SU-DHL-6 (cell line): ENCODE measurements at regions not wholly inside any gene's neighbourhood (a gene's known extent, or its start where the extent isn't known, plus 50 kb on each side); places are given as distances from the start of the nearest gene placed in this dataset.

Source experiments
- H2AFZ ChIP-seq: fragments of 200-600 bp; sonication (generic); 2 replicates; pipeline ENCODE4 v1.6.1; 2014; ENCODE audit warnings: low read depth, mild to moderate bottlenecking, moderate library complexity, mixed read lengths, antibody characterized with exemption, low read length; ENCODE audit not compliant: severe bottlenecking
- H3F3A ChIP-seq: fragments of 200-600 bp; shearing (Covaris generic); 2 replicates; pipeline ENCODE4 v1.6.0; 2016; ENCODE audit warnings: antibody characterized with exemption, mild to moderate bottlenecking; ENCODE audit not compliant: insufficient read depth
- H3K27ac ChIP-seq: fragments of 200-600 bp; sonication (generic); 2 replicates; pipeline ENCODE4 v1.5.1; 2016; ENCODE audit warnings: low read depth, mild to moderate bottlenecking, low read length, moderate library complexity, mixed read lengths
- H3K27me3 ChIP-seq: fragments of 200-600 bp; sonication (generic), shearing (Covaris generic); 2 replicates; pipeline ENCODE4 v1.6.0; 2014; ENCODE audit warnings: mild to moderate bottlenecking, low read length
- H3K36me3 ChIP-seq: fragments of 200-600 bp; sonication (generic); 2 replicates; pipeline ENCODE4 v1.6.1; 2014; ENCODE audit warnings: mild to moderate bottlenecking, low read length, mixed read lengths
- H3K4me2 ChIP-seq: fragments of 300-600, 200-600 bp; shearing (Covaris generic), sonication (generic); 2 replicates; pipeline ENCODE4 v1.6.0; 2014; ENCODE audit warnings: low read length, low read depth, mild to moderate bottlenecking; ENCODE audit not compliant: poor library complexity, severe bottlenecking
- H3K4me3 ChIP-seq: fragments of 200-600 bp; sonication (generic); 2 replicates; pipeline ENCODE4 v1.5.1; 2014; ENCODE audit warnings: antibody characterized with exemption, low read length, mild to moderate bottlenecking, mixed read lengths; ENCODE audit not compliant: insufficient read depth, poor library complexity, severe bottlenecking
- H3K79me2 ChIP-seq: fragments of 200-600 bp; sonication (generic); 2 replicates; pipeline ENCODE4 v1.6.1; 2014; ENCODE audit warnings: mild to moderate bottlenecking, low read length, moderate library complexity; ENCODE audit not compliant: insufficient read depth
- H3K9ac ChIP-seq: fragments of 200-600 bp; sonication (generic); 2 replicates; pipeline ENCODE4 v1.7.0; 2014; ENCODE audit warnings: mild to moderate bottlenecking, low read length
- H3K9me2 ChIP-seq: fragments of 200-600 bp; sonication (generic); replicated peaks from 2 replicates; pipeline ENCODE4 v1.6.1; 2014; ENCODE audit warnings: low read length; ENCODE audit not compliant: insufficient read depth
- H3K9me3 ChIP-seq: fragments of 200-600 bp; sonication (generic); 2 replicates; pipeline ENCODE4 v1.6.1; 2014; ENCODE audit warnings: low read length, mixed read lengths; ENCODE audit not compliant: insufficient read depth
- H4K20me1 ChIP-seq: fragments of 200-600 bp; sonication (generic); 2 replicates; pipeline ENCODE4 v1.6.1; 2014; ENCODE audit warnings: low read depth, mild to moderate bottlenecking, antibody characterized with exemption, low read length, moderate library complexity, mixed read lengths
- CTCF ChIP-seq: fragments of 200-600 bp; sonication (generic); IDR thresholded peaks from one replicate; pipeline ENCODE4 v1.5.1; 2017; ENCODE audit warnings: antibody characterized with exemption, mild to moderate bottlenecking, low read length, moderate library complexity; ENCODE audit not compliant: insufficient read depth, poor library complexity, severe bottlenecking
- EZH2phosphoT487 ChIP-seq: fragments of 200-600 bp; sonication (generic), shearing (Covaris generic); conservative IDR thresholded peaks from 2 replicates; pipeline ENCODE4 v1.6.1; 2018; ENCODE audit warnings: mild to moderate bottlenecking, antibody characterized with exemption, low read length, moderate library complexity, mixed read lengths

GRCh38 chr6:145247692-145248419 lies 487.5 kb downstream of the EPM2A start:
- Histone ChIP-seq H3K27ac (no peak overlapping the region), H4K20me1 (no peaks in the 10 kb centered on the region), H3K9ac (no peak overlapping the region), H3K9me2 (no peaks in the 10 kb centered on the region), H3K4me2 (no peak overlapping the region), H3K79me2 (no peaks in the 10 kb centered on the region), H3K27me3 (no peaks in the 10 kb centered on the region), H3K36me3 (no peaks in the 10 kb centered on the region), H3K9me3 (no peaks in the 10 kb centered on the region), H3F3A (no peaks in the 10 kb centered on the region), H2AFZ (no peak overlapping the region), H3K4me3 (no peak overlapping the region)
- TF ChIP-seq EZH2phosphoT487 (no peak), CTCF (no peak)

DNA sequence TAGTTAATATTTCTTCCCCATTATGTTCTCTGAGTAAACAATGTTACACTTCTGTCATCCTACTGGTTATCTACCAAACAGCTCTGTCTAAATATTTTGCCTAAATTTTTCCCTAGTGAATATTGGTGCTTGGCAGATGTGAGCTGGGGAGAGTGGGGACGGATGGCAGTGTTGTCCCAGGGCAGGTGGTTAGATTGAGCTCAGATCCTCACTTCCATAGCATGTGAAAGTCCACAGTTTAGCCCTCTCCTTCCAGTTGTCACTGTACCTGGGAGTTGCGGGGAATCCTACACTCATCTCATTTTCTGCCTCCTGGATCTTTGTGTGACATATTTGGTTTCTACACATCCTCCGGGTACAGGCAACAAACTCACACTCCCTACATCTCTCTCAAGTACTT lies 484.9 kb downstream of the EPM2A start:
- H3K9me3 ChIP-seq: no peaks in the 10 kb centered on the region
- no peak overlapping the region for H2AFZ ChIP-seq
- H3K27ac ChIP-seq: no peak overlapping the region
- H3K9ac ChIP-seq: no peak overlapping the region
- no peaks in the 10 kb centered on the region for H4K20me1 ChIP-seq
- no peaks in the 10 kb centered on the region for H3K27me3 ChIP-seq
- no peaks in the 10 kb centered on the region for H3K36me3 ChIP-seq
- no peaks in the 10 kb centered on the region for H3K9me2 ChIP-seq
- no peaks in the 10 kb centered on the region for H3F3A ChIP-seq
- H3K79me2 ChIP-seq: no peaks in the 10 kb centered on the region
- no peak for TF ChIP-seq EZH2phosphoT487
- TF ChIP-seq CTCF: no peak
- H3K4me2 ChIP-seq: no peak overlapping the region
- no peak overlapping the region for H3K4me3 ChIP-seq

DNA sequence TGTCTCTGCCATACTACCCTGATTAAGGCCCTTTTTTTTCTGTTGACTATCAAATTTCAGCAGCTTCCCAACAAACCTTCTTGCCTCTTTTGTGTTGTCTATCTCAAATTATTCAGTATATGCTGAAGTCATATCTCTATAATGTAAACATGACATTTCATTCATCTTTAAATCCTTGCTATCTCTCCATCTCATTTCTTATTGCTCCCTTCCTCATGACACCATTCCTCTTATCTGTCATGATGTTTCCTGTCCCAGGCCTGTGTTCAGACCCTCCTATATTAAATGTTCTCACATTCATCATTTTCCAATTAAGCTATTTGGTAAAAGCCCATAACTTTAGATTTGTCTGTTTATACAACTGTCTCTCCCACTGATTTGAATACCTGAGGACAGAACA lies 482.6 kb downstream of the EPM2A start:
- no peaks in the 10 kb centered on the region for H3K79me2 ChIP-seq
- H2AFZ ChIP-seq: no peak overlapping the region
- H3K27ac ChIP-seq: no peak overlapping the region
- H3F3A ChIP-seq: no peaks in the 10 kb centered on the region
- H3K9me2 ChIP-seq: no peaks in the 10 kb centered on the region
- H4K20me1 ChIP-seq: no peaks in the 10 kb centered on the region
- H3K4me3 ChIP-seq: no peak overlapping the region
- no peaks in the 10 kb centered on the region for H3K36me3 ChIP-seq
- H3K9ac ChIP-seq: no peak overlapping the region
- no peak for TF ChIP-seq EZH2phosphoT487
- TF ChIP-seq CTCF: no peak
- H3K4me2 ChIP-seq: no peak overlapping the region
- peaks cover 3% of the 10 kb centered on the region; the same call in 1 of the 2 replicates for H3K27me3 ChIP-seq
- no peaks in the 10 kb centered on the region for H3K9me3 ChIP-seq
